GM19397 (cell line): ENCODE measurements at regions not wholly inside any gene's neighbourhood (a gene's known extent, or its start where the extent isn't known, plus 50 kb on each side); places are given as distances from the start of the nearest gene placed in this dataset.
"Not testable (repeated sequence)": the region's sequence is repeated elsewhere in the genome, so short reads cannot be mapped to it uniquely, and the experiment has no call there.

Experiments used
- ATAC-seq: cut with Tn5 transposase; IDR thresholded peaks from one replicate; pipeline ENCODE4 v1.9.1; 2021; ENCODE audit warnings: mild to moderate bottlenecking, moderate library complexity; ENCODE audit not compliant: unreplicated experiment

- no peak for ATAC-seq
Measured at GRCh38 chr20:50355590-50356524, 154.3 kb upstream of the PTPN1 start.

- no peak for ATAC-seq
Measured at GRCh38 chr20:50356525-50356885, 153.7 kb upstream of the PTPN1 start.

- ATAC-seq = no peak
Measured at GRCh38 chr20:50356962-50357782, 153.0 kb upstream of the PTPN1 start.

- no peak for ATAC-seq
Measured at GRCh38 chr20:50357783-50358161, 152.4 kb upstream of the PTPN1 start.

- ATAC-seq = no peak
Measured at GRCh38 chr20:50358166-50358565, 152.0 kb upstream of the PTPN1 start.

- no peak for ATAC-seq
Measured at GRCh38 chr20:50358971-50359370, 151.2 kb upstream of the PTPN1 start.

GRCh38 chr20:50359607-50360217 lies 150.5 kb upstream of the PTPN1 start:
- ATAC-seq = no peak

GRCh38 chr20:50360218-50360672 lies 149.9 kb upstream of the PTPN1 start:
- no peak for ATAC-seq

- no peak for ATAC-seq
Measured at GRCh38 chr20:50360921-50361320, 149.3 kb upstream of the PTPN1 start.

- not testable (repeated sequence) for ATAC-seq
Measured at GRCh38 chr20:50362177-50362576, 148.0 kb upstream of the PTPN1 start.

- no peak for ATAC-seq
Measured at GRCh38 chr20:50363027-50363426, 147.2 kb upstream of the PTPN1 start.

GRCh38 chr20:50363479-50363878 lies 146.7 kb upstream of the PTPN1 start:
- no peak for ATAC-seq

GRCh38 chr20:50364542-50364941 lies 145.6 kb upstream of the PTPN1 start:
- ATAC-seq = no peak

GRCh38 chr20:50366270-50367103 lies 143.7 kb upstream of the PTPN1 start:
- ATAC-seq = no peak

GRCh38 chr20:50367104-50367674 lies 143.0 kb upstream of the PTPN1 start:
- no peak for ATAC-seq

- ATAC-seq = no peak
Measured at GRCh38 chr20:50367739-50368375, 142.3 kb upstream of the PTPN1 start.

- no peak for ATAC-seq
Measured at GRCh38 chr20:50368386-50368785, 141.8 kb upstream of the PTPN1 start.

GRCh38 chr20:50368813-50369224 lies 141.4 kb upstream of the PTPN1 start:
- ATAC-seq = no peak

- ATAC-seq = no peak
Measured at GRCh38 chr20:50369225-50370035, 140.8 kb upstream of the PTPN1 start.
